Left lung (tissue), 4 donors: ENCODE measurements at regions not wholly inside any gene's neighbourhood (a gene's known extent, or its start where the extent isn't known, plus 50 kb on each side); places are given as distances from the start of the nearest gene placed in this dataset.

ENCODE experiments used
- ATAC-seq: fragments of 200-7000 bp; cut with Tn5 transposase; one replicate; pipeline ENCODE4 v1.9.1; 2020; ENCODE audit warnings: moderate library complexity
- DNase-seq, 4 donors: peaks; one replicate each; pipeline ENCODE4 v3.0.0-alpha.2; 2013 to 2020
- H3K27ac ChIP-seq, 2 donors: fragments of 200-600 bp; sonication (generic) in 1 of 2; one replicate each; pipeline versions ENCODE4 v1.5.0 to v1.8.0; 2020 to 2021
- H3K27me3 ChIP-seq, 2 donors: fragments of 200-600 bp; sonication (generic) in 1 of 2; one replicate each; pipeline versions ENCODE4 v1.5.0 to v1.8.0; 2020 to 2021
- H3K36me3 ChIP-seq, 2 donors: fragments of 200-600 bp; sonication (generic) in 1 of 2; one replicate each; pipeline versions ENCODE4 v1.5.0 to v1.8.0; 2020 to 2021
- H3K4me1 ChIP-seq, 2 donors: fragments of 200-600 bp; one replicate each; pipeline ENCODE4 v1.8.0; 2021
- H3K4me3 ChIP-seq, 2 donors: fragments of 200-600 bp; sonication (generic) in 1 of 2; one replicate each; pipeline versions ENCODE4 v1.5.0 to v1.8.0; 2020 to 2021; ENCODE audit warnings: mild to moderate bottlenecking in 1 of 2
- H3K9me3 ChIP-seq, 2 donors: fragments of 200-600 bp; sonication (generic) in 1 of 2; one replicate each; pipeline versions ENCODE4 v1.5.0 to v1.8.0; 2020 to 2021
- intact Hi-C, 2 donors: fragments of 100-400 bp; cut with DNase I; formaldehyde crosslinking; loops; one replicate each; pipeline versions ENCODE4 v1.11.2 to v1.14.2; 2022
- TF ChIP-seq, protein P1 (sequence below), 2 donors: fragments of 200-600 bp; sonication (generic) in 1 of 2; IDR thresholded peaks; one replicate each; pipeline versions ENCODE4 v1.5.0 to v1.8.0; 2021; ENCODE audit warnings: antibody characterized with exemption in 2 of 2
- donor health status: DM: no; HTN: yes; CAD: no.
- donor health status: DM: no; HTN: no; CAD: no.

- Histone ChIP-seq H3K27me3 (no peaks in the 10 kb centered on the region), H3K4me3 (no peak overlapping the region), H3K9me3 (no peaks in the 10 kb centered on the region), H3K4me1 (no peaks in the 10 kb centered on the region), H3K36me3 (no peaks in the 10 kb centered on the region), H3K27ac (no peak overlapping the region)
- ATAC-seq (no peak), DNase-seq (no peak)
- TF ChIP-seq, protein P1, sequence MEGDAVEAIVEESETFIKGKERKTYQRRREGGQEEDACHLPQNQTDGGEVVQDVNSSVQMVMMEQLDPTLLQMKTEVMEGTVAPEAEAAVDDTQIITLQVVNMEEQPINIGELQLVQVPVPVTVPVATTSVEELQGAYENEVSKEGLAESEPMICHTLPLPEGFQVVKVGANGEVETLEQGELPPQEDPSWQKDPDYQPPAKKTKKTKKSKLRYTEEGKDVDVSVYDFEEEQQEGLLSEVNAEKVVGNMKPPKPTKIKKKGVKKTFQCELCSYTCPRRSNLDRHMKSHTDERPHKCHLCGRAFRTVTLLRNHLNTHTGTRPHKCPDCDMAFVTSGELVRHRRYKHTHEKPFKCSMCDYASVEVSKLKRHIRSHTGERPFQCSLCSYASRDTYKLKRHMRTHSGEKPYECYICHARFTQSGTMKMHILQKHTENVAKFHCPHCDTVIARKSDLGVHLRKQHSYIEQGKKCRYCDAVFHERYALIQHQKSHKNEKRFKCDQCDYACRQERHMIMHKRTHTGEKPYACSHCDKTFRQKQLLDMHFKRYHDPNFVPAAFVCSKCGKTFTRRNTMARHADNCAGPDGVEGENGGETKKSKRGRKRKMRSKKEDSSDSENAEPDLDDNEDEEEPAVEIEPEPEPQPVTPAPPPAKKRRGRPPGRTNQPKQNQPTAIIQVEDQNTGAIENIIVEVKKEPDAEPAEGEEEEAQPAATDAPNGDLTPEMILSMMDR (IDR thresholded peaks at IDR 0.05): no peak
- intact Hi-C loops: no loop called here
These were observed 421.9 kb upstream of the KCNN2 start for GRCh38 chr5:113939988-113940387.

DNA sequence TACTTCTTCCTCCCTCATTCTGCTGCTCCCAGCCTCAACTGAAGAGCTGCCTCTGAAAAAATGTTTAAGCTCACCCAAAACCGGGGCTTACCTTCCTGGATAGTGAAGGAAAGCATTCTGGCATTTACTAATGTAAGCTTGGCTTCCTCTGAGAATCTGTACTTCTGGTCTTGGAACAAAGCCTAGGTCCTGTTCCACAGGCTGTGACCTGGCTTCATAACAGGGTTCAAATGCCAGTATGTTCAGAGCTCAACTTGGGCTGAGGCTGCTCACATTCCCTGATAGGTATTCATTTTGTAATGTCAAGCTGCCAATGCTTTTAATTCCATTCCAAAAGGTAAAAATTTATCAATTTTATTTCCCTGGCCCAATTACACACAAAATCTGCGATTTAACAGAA lies 411.7 kb upstream of the KCNN2 start:
- no peak overlapping the region for H3K27ac ChIP-seq
- ATAC-seq (no peak), DNase-seq (no peak)
- TF ChIP-seq, protein P1 (IDR thresholded peaks at IDR 0.05): no peak
- H3K27me3 ChIP-seq: no peaks in the 10 kb centered on the region
- no peaks in the 10 kb centered on the region for H3K36me3 ChIP-seq
- H3K4me1 ChIP-seq: no peaks in the 10 kb centered on the region
- peaks cover 0 to 5% of the 10 kb centered on the region in 2 donors for H3K9me3 ChIP-seq
- H3K4me3 ChIP-seq: no peak overlapping the region
- intact Hi-C loops: no loop called here

DNA sequence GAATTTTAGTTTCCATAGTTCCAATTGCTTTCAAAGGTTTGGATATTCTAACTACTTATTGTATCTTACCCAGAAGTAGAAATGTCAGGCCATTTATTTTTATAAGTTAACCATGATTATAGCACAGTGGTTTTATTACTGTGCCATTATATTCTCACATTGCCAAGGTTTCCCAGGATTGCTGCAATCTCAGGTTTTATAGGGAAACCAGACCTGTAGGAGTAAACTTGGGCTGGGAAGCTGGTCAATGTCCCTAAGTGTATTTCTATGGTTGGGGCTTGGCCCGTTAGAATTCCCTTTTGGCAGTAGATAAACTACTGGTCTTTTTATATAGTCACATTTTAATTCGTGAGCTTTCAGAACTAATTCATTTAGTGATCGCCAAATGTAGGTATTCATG lies 396.6 kb upstream of the KCNN2 start:
- intact Hi-C loops: no loop called here
- Histone ChIP-seq H3K9me3 (no peaks in the 10 kb centered on the region), H3K27ac (no peak overlapping the region), H3K4me3 (no peak overlapping the region), H3K27me3 (no peaks in the 10 kb centered on the region), H3K36me3 (no peaks in the 10 kb centered on the region), H3K4me1 (no peaks in the 10 kb centered on the region)
- TF ChIP-seq, protein P1 (IDR thresholded peaks at IDR 0.05): no peak
- ATAC-seq: no peak
- no peak for DNase-seq

- DNase-seq: no peak
- H3K4me1 ChIP-seq: no peaks in the 10 kb centered on the region
- H3K9me3 ChIP-seq: no peaks in the 10 kb centered on the region
- H3K36me3 ChIP-seq: no peaks in the 10 kb centered on the region
- TF ChIP-seq, protein P1 (IDR thresholded peaks at IDR 0.05): no peak
- H3K4me3 ChIP-seq: no peak overlapping the region
- intact Hi-C loops: no loop called here
- no peak overlapping the region for H3K27ac ChIP-seq
- no peak for ATAC-seq
- H3K27me3 ChIP-seq: no peaks in the 10 kb centered on the region
These were observed 392.0 kb upstream of the KCNN2 start for GRCh38 chr5:113969901-113970300.

GRCh38 chr5:113971454-113971853 lies 390.4 kb upstream of the KCNN2 start:
- Histone ChIP-seq H3K27me3 (no peaks in the 10 kb centered on the region), H3K9me3 (no peaks in the 10 kb centered on the region), H3K4me3 (no peak overlapping the region), H3K27ac (no peak overlapping the region), H3K4me1 (no peaks in the 10 kb centered on the region), H3K36me3 (no peaks in the 10 kb centered on the region)
- TF ChIP-seq, protein P1 (IDR thresholded peaks at IDR 0.05): no peak
- ATAC-seq: no peak
- DNase-seq: peak in 1 of 4 donors; percentile 2
- intact Hi-C loops: no loop called here
